Mammary epithelial cell (primary cell): ENCODE measurements at regions not wholly inside any gene's neighbourhood (a gene's known extent, or its start where the extent isn't known, plus 50 kb on each side); places are given as distances from the start of the nearest gene placed in this dataset.

Source experiments
- EZH2 ChIP-seq: IDR thresholded peaks from 2 replicates; pipeline ENCODE4 v1.6.1; 2012; ENCODE audit warnings: low read length, inconsistent platforms, borderline replicate concordance
- TF ChIP-seq, protein P1 (sequence below), 2 donors: IDR thresholded peaks in 1 of 2; conservative IDR thresholded peaks in 1 of 2; 2 replicates each; pipeline ENCODE4 v1.5.1; 2011 to 2012; ENCODE audit warnings: inconsistent platforms in 2 of 2, low read length in 2 of 2, mild to moderate bottlenecking in 2 of 2, control low read depth in 1 of 2, low read depth in 1 of 2; ENCODE audit not compliant: insufficient read depth in 1 of 2; ENCODE audit errors: extremely low read depth in 1 of 2

DNA sequence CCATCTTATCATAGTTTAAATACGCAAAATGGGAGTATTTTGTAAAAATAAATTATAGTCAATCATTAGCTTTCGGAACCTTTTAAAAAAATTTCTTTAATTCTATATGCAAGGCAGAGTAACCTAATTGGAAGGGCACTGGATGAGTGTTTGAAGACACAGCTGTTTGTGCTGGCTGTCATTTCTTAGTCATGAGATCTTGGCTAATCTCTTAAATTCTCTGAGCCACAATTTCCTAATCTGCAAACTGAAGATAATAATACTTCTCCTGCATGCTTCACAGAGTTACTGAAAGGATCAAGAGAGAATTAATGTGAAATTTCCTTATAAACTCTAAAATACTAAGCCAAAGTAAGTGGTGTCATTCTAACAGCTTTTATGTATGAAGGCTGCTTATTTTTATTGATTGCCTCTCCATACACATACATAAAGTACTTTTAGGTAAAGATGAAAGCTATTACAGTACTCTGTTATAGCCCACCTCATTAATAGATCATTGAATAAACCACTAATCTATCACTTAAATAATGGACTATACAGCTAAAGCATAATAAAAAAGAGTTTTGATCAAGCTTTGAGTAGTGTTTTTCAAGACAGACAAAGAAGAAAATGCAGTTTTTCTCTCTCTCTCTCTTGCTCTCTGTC, 383.7 kb upstream of the IRAK1BP1 start:
- TF ChIP-seq, protein P1, sequence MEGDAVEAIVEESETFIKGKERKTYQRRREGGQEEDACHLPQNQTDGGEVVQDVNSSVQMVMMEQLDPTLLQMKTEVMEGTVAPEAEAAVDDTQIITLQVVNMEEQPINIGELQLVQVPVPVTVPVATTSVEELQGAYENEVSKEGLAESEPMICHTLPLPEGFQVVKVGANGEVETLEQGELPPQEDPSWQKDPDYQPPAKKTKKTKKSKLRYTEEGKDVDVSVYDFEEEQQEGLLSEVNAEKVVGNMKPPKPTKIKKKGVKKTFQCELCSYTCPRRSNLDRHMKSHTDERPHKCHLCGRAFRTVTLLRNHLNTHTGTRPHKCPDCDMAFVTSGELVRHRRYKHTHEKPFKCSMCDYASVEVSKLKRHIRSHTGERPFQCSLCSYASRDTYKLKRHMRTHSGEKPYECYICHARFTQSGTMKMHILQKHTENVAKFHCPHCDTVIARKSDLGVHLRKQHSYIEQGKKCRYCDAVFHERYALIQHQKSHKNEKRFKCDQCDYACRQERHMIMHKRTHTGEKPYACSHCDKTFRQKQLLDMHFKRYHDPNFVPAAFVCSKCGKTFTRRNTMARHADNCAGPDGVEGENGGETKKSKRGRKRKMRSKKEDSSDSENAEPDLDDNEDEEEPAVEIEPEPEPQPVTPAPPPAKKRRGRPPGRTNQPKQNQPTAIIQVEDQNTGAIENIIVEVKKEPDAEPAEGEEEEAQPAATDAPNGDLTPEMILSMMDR (conservative IDR thresholded peaks at IDR 0.05 in 1 of 2, IDR thresholded peaks at IDR 0.05 in 1 of 2; ENCODE audit: extremely low read depth in 1 of 2, insufficient read depth in 1 of 2, low read depth in 1 of 2, low read length in 2 of 2), result no peak
- no peak for TF ChIP-seq EZH2
